ENCODE measurements at regions not wholly inside any gene's neighbourhood (a gene's known extent, or its start where the extent isn't known, plus 50 kb on each side); places are given as distances from the start of the nearest gene placed in this dataset.

- DNase-seq (ENCODE audit: low read depth): no peak
- no peak overlapping the region for H3K4me3 ChIP-seq (ENCODE audit: control insufficient read depth, low read depth, low read length)
- TF ChIP-seq, protein P1, sequence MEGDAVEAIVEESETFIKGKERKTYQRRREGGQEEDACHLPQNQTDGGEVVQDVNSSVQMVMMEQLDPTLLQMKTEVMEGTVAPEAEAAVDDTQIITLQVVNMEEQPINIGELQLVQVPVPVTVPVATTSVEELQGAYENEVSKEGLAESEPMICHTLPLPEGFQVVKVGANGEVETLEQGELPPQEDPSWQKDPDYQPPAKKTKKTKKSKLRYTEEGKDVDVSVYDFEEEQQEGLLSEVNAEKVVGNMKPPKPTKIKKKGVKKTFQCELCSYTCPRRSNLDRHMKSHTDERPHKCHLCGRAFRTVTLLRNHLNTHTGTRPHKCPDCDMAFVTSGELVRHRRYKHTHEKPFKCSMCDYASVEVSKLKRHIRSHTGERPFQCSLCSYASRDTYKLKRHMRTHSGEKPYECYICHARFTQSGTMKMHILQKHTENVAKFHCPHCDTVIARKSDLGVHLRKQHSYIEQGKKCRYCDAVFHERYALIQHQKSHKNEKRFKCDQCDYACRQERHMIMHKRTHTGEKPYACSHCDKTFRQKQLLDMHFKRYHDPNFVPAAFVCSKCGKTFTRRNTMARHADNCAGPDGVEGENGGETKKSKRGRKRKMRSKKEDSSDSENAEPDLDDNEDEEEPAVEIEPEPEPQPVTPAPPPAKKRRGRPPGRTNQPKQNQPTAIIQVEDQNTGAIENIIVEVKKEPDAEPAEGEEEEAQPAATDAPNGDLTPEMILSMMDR (IDR thresholded peaks at IDR 0.05; ENCODE audit: control insufficient read depth, insufficient read depth, low read depth, low read length, missing control alignments): no peak
Observed at GRCh38 chr7:13067036-13067435, 379.6 kb downstream of the ARL4A start.

DNA sequence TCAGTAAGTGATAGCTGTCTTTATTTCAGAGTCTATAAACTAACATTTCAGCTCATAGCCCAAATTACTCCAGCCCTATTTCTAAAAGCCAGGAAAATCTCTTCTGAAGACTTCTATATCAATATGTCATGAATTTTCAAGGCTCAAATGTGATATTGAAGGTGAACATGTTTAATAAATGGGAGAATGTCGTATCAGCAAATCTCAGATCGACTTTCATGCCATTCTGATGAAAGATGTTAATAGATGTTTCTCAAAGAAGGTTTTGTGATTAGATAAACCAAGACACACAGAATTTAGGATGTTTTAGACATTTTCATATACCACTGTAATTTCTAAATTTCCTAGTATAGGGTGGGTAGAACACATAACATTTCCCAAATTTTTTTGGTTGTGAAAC, 380.6 kb downstream of the ARL4A start:
- DNase-seq (ENCODE audit: low read depth): no peak
- TF ChIP-seq, protein P1 (IDR thresholded peaks at IDR 0.05; ENCODE audit: control insufficient read depth, insufficient read depth, low read depth, low read length, missing control alignments): no peak
- H3K4me3 ChIP-seq (ENCODE audit: control insufficient read depth, low read depth, low read length): no peak overlapping the region

DNA sequence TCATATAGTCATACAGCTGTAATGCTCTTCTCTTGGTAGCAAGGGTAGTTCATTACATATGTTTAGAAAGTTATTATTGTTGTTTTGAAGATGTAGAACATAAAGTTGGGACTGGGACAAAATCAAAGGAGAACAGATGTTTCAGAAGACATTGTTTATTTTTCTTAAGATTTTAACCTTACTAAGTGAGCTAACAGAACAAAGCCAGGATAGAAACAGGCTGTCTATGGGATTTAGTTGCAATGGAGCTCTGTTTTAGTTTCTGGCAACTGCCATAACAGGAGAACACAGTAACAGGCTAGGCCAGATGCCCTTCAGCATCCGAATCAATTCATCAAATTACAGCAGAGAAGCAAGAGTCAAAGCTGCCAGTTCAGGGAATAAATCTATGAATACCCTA, 382.4 kb downstream of the ARL4A start:
- no peak overlapping the region for H3K4me3 ChIP-seq (ENCODE audit: control insufficient read depth, low read depth, low read length)
- TF ChIP-seq, protein P1 (IDR thresholded peaks at IDR 0.05; ENCODE audit: control insufficient read depth, insufficient read depth, low read depth, low read length, missing control alignments): no peak
- DNase-seq (ENCODE audit: low read depth): no peak

DNA sequence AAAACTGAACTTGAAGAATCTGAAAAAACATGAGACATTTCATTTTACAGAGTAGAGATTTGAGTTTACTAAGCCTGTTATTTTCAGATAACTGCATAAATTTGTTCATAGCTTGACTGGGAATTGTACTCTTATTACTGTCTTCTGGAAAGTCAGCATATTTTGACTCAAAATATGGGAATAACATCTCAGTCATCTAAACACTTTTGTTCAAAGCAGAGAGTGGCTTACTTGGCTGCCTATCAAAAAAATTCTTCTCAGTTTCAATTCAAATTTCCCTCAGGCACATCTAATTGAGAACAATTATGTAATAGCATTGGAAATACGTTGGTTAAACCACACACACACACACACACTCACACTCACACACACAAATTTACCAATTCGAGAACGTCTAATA, 384.6 kb downstream of the ARL4A start:
- H3K4me3 ChIP-seq (ENCODE audit: control insufficient read depth, low read depth, low read length): no peak overlapping the region
- TF ChIP-seq, protein P1 (IDR thresholded peaks at IDR 0.05; ENCODE audit: control insufficient read depth, insufficient read depth, low read depth, low read length, missing control alignments): no peak
- DNase-seq (ENCODE audit: low read depth): no peak

GRCh38 chr7:13077466-13077865, 390.0 kb downstream of the ARL4A start:
- no peak overlapping the region for H3K4me3 ChIP-seq (ENCODE audit: control insufficient read depth, low read depth, low read length)
- TF ChIP-seq, protein P1 (IDR thresholded peaks at IDR 0.05; ENCODE audit: control insufficient read depth, insufficient read depth, low read depth, low read length, missing control alignments): no peak
- no peak for DNase-seq (ENCODE audit: low read depth)

DNA sequence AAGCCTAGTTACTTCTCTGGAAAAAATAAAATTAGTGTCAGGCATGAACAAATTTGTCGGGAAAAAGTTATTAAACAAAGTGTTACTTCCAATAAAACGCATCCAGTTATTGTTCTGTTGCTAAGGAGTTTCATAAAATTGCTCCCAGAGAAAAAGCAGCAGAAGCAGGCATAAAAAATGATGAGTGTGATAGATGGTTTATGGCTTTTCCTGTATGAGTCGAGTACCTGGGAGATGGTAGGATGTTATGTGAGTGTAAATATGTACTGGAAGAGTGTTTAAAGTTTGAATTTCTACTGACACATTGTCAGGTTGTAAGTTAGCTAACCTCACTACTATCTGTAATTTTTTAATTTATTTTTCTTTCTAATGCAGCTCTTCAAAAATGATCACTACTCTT, 390.7 kb downstream of the ARL4A start:
- no peak for DNase-seq (ENCODE audit: low read depth)
- no peak overlapping the region for H3K4me3 ChIP-seq (ENCODE audit: control insufficient read depth, low read depth, low read length)
- TF ChIP-seq, protein P1 (IDR thresholded peaks at IDR 0.05; ENCODE audit: control insufficient read depth, insufficient read depth, low read depth, low read length, missing control alignments): no peak

- no peak for DNase-seq (ENCODE audit: low read depth)
- H3K4me3 ChIP-seq (ENCODE audit: control insufficient read depth, low read depth, low read length): no peak overlapping the region
- TF ChIP-seq, protein P1 (IDR thresholded peaks at IDR 0.05; ENCODE audit: control insufficient read depth, insufficient read depth, low read depth, low read length, missing control alignments): no peak
Observed at GRCh38 chr7:13090959-13091358, 403.5 kb downstream of the ARL4A start.

All from AG09309 (cell line).